NCI-H2227 (cell line): ENCODE measurements at regions not wholly inside any gene's neighbourhood (a gene's known extent, or its start where the extent isn't known, plus 50 kb on each side); places are given as distances from the start of the nearest gene placed in this dataset.

ENCODE experiments used
- DNase-seq: peaks from one replicate; lab custom pipeline; 2025; ENCODE audit not compliant: unreplicated experiment; lab: John Stamatoyannopoulos, UW

- no peak for DNase-seq
Observed at GRCh38 chr2:43088143-43089073, 138.0 kb downstream of the ZFP36L2 start.

- no peak for DNase-seq
Observed at GRCh38 chr2:43087413-43087812, 139.0 kb downstream of the ZFP36L2 start.

- no peak for DNase-seq
Observed at GRCh38 chr2:43086451-43087221, 139.8 kb downstream of the ZFP36L2 start.

GRCh38 chr2:43085929-43086328, 140.5 kb downstream of the ZFP36L2 start:
- DNase-seq = no peak

- no peak for DNase-seq
Observed at GRCh38 chr2:43085505-43085904, 140.9 kb downstream of the ZFP36L2 start.

- DNase-seq = no peak
Observed at GRCh38 chr2:43084699-43085091, 141.7 kb downstream of the ZFP36L2 start.

- no peak for DNase-seq
Observed at GRCh38 chr2:43083710-43084698, 142.4 kb downstream of the ZFP36L2 start.

GRCh38 chr2:43082903-43083677, 143.3 kb downstream of the ZFP36L2 start:
- no peak for DNase-seq

- no peak for DNase-seq
Observed at GRCh38 chr2:43082111-43082894, 144.1 kb downstream of the ZFP36L2 start.

GRCh38 chr2:43081131-43081765, 145.2 kb downstream of the ZFP36L2 start:
- no peak for DNase-seq

- no peak for DNase-seq
Observed at GRCh38 chr2:43080571-43081021, 145.8 kb downstream of the ZFP36L2 start.

- DNase-seq = no peak
Observed at GRCh38 chr2:43078781-43079755, 147.3 kb downstream of the ZFP36L2 start.

- no peak for DNase-seq
Observed at GRCh38 chr2:43078301-43078700, 148.1 kb downstream of the ZFP36L2 start.

- DNase-seq = no peak
Observed at GRCh38 chr2:43077876-43078275, 148.5 kb downstream of the ZFP36L2 start.

- no peak for DNase-seq
Observed at GRCh38 chr2:43076676-43077075, 149.7 kb downstream of the ZFP36L2 start.

- no peak for DNase-seq
Observed at GRCh38 chr2:43075811-43076585, 150.4 kb downstream of the ZFP36L2 start.

- no peak for DNase-seq
Observed at GRCh38 chr2:43075054-43075593, 151.3 kb downstream of the ZFP36L2 start.
